Naive thymus-derived CD4-positive, alpha-beta T cell (primary cell): ENCODE measurements at regions not wholly inside any gene's neighbourhood (a gene's known extent, or its start where the extent isn't known, plus 50 kb on each side); places are given as distances from the start of the nearest gene placed in this dataset.
A peak's percentile ranks its signal among the peaks of the same experiment; 100 is the strongest.

Source experiments
- ATAC-seq: fragments of 150-1000 bp; cut with Tn5 transposase; 2 replicates; pipeline ENCODE4 v1.10.0; 2021; ENCODE audit warnings: mild to moderate bottlenecking, moderate library complexity
- CTCF ChIA-PET: fragments of 350-600 bp; sonication (Branson Sonifier 250); formaldehyde crosslinking; loops from one replicate; lab custom pipeline; 2021; ENCODE audit warnings: antibody characterized with exemption; lab: Charles Lee
- POLR2A ChIA-PET: fragments of 350-600 bp; sonication (Branson Sonifier 250); formaldehyde crosslinking; loops from one replicate; lab custom pipeline; 2021; ENCODE audit warnings: antibody characterized with exemption, inconsistent platforms; lab: Charles Lee
- DNase-seq, 9 donors: peaks; one replicate each; pipeline versions ENCODE4 v3.0.0 to v3.0.0-alpha.2; 2020 to 2022; ENCODE audit warnings: mixed read lengths in 1 of 9
- H3K27ac ChIP-seq: one replicate; pipeline ENCODE4 v1.7.0; 2013; ENCODE audit warnings: mild to moderate bottlenecking, low read depth, low read length, moderate library complexity
- H3K27me3 ChIP-seq, 2 donors: one replicate each; pipeline ENCODE4 v1.7.0; 2013; ENCODE audit warnings: low read length in 2 of 2, mild to moderate bottlenecking in 2 of 2, moderate library complexity in 2 of 2; ENCODE audit not compliant: control insufficient read depth in 2 of 2, insufficient read depth in 2 of 2
- H3K36me3 ChIP-seq, 3 experiments: 1 replicate in 2 of 3; 2 replicates in 1 of 3; pipeline ENCODE4 v1.7.0; 2013; ENCODE audit warnings: low read length in 3 of 3, mild to moderate bottlenecking in 3 of 3, moderate library complexity in 1 of 3; ENCODE audit not compliant: insufficient read depth in 3 of 3, control insufficient read depth in 2 of 3
- H3K4me1 ChIP-seq, 2 donors: one replicate each; pipeline ENCODE4 v1.7.0; 2013; ENCODE audit warnings: low read length in 2 of 2, mild to moderate bottlenecking in 2 of 2, moderate library complexity in 1 of 2; ENCODE audit not compliant: control insufficient read depth in 2 of 2, insufficient read depth in 2 of 2
- H3K4me3 ChIP-seq: 2 replicates; pipeline ENCODE4 v1.7.0; 2013; ENCODE audit warnings: mild to moderate bottlenecking, low read length
- H3K9me3 ChIP-seq, 3 experiments: 1 replicate in 2 of 3; 2 replicates in 1 of 3; pipeline ENCODE4 v1.7.0; 2013; ENCODE audit warnings: low read length in 3 of 3; ENCODE audit not compliant: control insufficient read depth in 2 of 3
- H3K27ac Mint-ChIP-seq, 9 donors: one replicate each; pipeline ENCODE4 v1.8.0; 2020 to 2022; ENCODE audit warnings: mixed read lengths in 9 of 9, mild to moderate bottlenecking in 8 of 9, moderate library complexity in 5 of 9, inconsistent platforms in 2 of 9
- H3K27me3 Mint-ChIP-seq, 5 donors: one replicate each; pipeline ENCODE4 v1.8.0; 2021 to 2022; ENCODE audit warnings: mixed read lengths in 5 of 5, mild to moderate bottlenecking in 1 of 5
- H3K36me3 Mint-ChIP-seq, 5 donors: one replicate each; pipeline ENCODE4 v1.8.0; 2020 to 2022; ENCODE audit warnings: mixed read lengths in 5 of 5, mild to moderate bottlenecking in 3 of 5, inconsistent platforms in 1 of 5
- H3K4me1 Mint-ChIP-seq, 7 donors: one replicate each; pipeline ENCODE4 v1.8.0; 2020 to 2022; ENCODE audit warnings: mixed read lengths in 7 of 7, mild to moderate bottlenecking in 3 of 7, inconsistent platforms in 1 of 7
- H3K4me3 Mint-ChIP-seq, 10 donors: one replicate each; pipeline ENCODE4 v1.8.0; 2020 to 2022; ENCODE audit warnings: mild to moderate bottlenecking in 10 of 10, mixed read lengths in 10 of 10, moderate library complexity in 6 of 10, inconsistent platforms in 2 of 10
- H3K9me3 Mint-ChIP-seq, 11 donors: one replicate each; pipeline ENCODE4 v1.8.0; 2020 to 2022; ENCODE audit warnings: mixed read lengths in 11 of 11, mild to moderate bottlenecking in 4 of 11, inconsistent platforms in 1 of 11, moderate library complexity in 1 of 11
- intact Hi-C, 2 donors: fragments of 100-400 bp; cut with micrococcal nuclease; formaldehyde crosslinking; loops; one replicate each; pipeline ENCODE4 v1.15.1; 2023

DNA sequence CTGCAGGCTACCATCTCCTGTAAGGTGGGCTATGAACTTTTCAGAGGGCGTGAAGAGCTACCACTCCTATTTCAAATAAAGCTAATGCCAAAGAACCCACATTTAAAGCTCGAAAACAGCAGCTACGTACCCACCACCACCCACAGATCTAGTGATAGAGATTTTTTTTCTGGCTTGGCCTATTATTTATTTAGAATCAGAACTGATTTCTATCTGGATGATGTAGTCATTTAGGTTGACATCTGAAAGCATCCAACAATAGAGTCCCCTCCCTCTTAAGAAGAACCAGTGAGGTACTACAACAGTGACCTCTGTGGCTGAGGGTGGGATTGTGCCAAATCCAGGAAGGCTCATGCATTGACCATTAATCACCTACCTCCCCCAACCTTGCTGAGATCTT, 113.8 kb upstream of the ADO start:
- no peaks in the 10 kb centered on the region for H3K9me3 ChIP-seq
- no peak overlapping the region for H3K27ac ChIP-seq
- no peak overlapping the region for H3K4me3 ChIP-seq
- Mint-ChIP-seq H3K36me3 (peaks cover 0 to 13% (median 9%) of the 10 kb centered on the region in 5 donors), H3K9me3 (peaks cover 0 to 18% (median 6%) of the 10 kb centered on the region in 11 donors), H3K4me3 (peak overlapping the region in 8 of 10 donors; percentile 33 to 74 (median 60)), H3K27me3 (peaks cover 0 to 2% (median 0%) of the 10 kb centered on the region in 5 donors), H3K4me1 (peaks cover 32 to 62% (median 47%) of the 10 kb centered on the region in 7 donors), H3K27ac (peak overlapping the region in 4 of 9 donors; percentile 38 to 82 (median 68))
- no peak for DNase-seq
- intact Hi-C loops: loop anchor here in 1 of 2 donors (5.0 kb wide), 2 partner anchors 42 to 127 kb away; partner anchors contain the start of gene EGR2
- H3K27me3 ChIP-seq: no peaks in the 10 kb centered on the region
- H3K4me1 ChIP-seq: peaks cover 33 to 46% of the 10 kb centered on the region in 2 donors
- H3K36me3 ChIP-seq: no peaks in the 10 kb centered on the region
- peak; percentile 48 for ATAC-seq
- POLR2A ChIA-PET: no interaction called here
- CTCF ChIA-PET: no interaction called here

DNA sequence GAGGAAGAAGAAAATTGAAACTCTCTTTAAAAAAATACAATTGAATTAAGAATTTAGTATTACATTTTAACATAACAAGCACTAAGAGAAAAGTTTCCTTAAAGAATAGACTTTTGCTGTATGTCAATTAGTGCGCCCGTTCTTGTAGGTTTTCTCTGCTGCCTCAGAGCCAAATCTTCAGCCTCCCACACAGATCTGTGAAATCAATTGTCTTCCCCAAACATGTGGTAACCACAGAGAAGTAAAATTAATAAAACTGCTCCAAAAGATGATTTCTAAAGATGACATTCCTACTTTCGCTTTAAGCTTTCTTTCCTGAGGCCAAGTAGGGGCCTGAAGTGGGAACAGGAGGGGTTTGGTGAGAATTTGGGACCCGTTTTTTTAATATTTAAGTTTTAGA, 113.2 kb upstream of the ADO start:
- Histone ChIP-seq H3K27me3 (no peaks in the 10 kb centered on the region), H3K4me1 (peaks cover 33 to 46% of the 10 kb centered on the region in 2 donors), H3K27ac (no peak overlapping the region), H3K9me3 (no peaks in the 10 kb centered on the region), H3K4me3 (no peak overlapping the region), H3K36me3 (no peaks in the 10 kb centered on the region)
- H3K4me1 Mint-ChIP-seq: peaks cover 32 to 63% (median 46%) of the 10 kb centered on the region in 7 donors
- POLR2A ChIA-PET: interaction anchor here (0.7 kb wide), 1 partner anchor 41 kb away, joined by 5 read pairs; no protein-coding TSS in a partner anchor
- intact Hi-C loops: loop anchor here in 1 of 2 donors (5.0 kb wide), 2 partner anchors 41 to 126 kb away; partner anchors contain the start of gene EGR2
- no peak for ATAC-seq
- no peak for DNase-seq
- peaks cover 0 to 11% (median 2%) of the 10 kb centered on the region in 11 donors for H3K9me3 Mint-ChIP-seq
- peak overlapping the region in 8 of 9 donors; percentile 38 to 83 (median 65) for H3K27ac Mint-ChIP-seq
- H3K27me3 Mint-ChIP-seq: peaks cover 0 to 2% (median 0%) of the 10 kb centered on the region in 5 donors
- H3K36me3 Mint-ChIP-seq: peaks cover 0 to 7% (median 5%) of the 10 kb centered on the region in 5 donors
- peak overlapping the region; percentile 13 to 79 (median 61) for H3K4me3 Mint-ChIP-seq
- CTCF ChIA-PET: interaction anchor here (0.6 to 0.7 kb wide), 2 partner anchors 73 to 890 kb away, joined by 3 to 5 read pairs; no protein-coding TSS in a partner anchor

- no peak overlapping the region for H3K4me3 ChIP-seq
- intact Hi-C loops: loop anchor here in 1 of 2 donors (5.0 kb wide), 2 partner anchors 40 to 125 kb away; partner anchors contain the start of gene EGR2
- H3K4me1 ChIP-seq: peaks cover 33 to 49% of the 10 kb centered on the region in 2 donors
- Mint-ChIP-seq H3K36me3 (peaks cover 0 to 5% (median 2%) of the 10 kb centered on the region in 5 donors), H3K4me1 (peaks cover 32 to 63% (median 43%) of the 10 kb centered on the region in 7 donors), H3K4me3 (peak overlapping the region in 5 of 10 donors; percentile 34 to 79 (median 61)), H3K27ac (peak overlapping the region in 6 of 9 donors; percentile 7 to 82 (median 62)), H3K9me3 (peaks cover 0 to 7% (median 1%) of the 10 kb centered on the region in 11 donors), H3K27me3 (peaks cover 0 to 2% (median 0%) of the 10 kb centered on the region in 5 donors)
- H3K27me3 ChIP-seq: no peaks in the 10 kb centered on the region
- ATAC-seq (no peak), DNase-seq (no peak)
- CTCF ChIA-PET: no interaction called here
- H3K36me3 ChIP-seq: no peaks in the 10 kb centered on the region
- POLR2A ChIA-PET: interaction anchor here (0.6 kb wide), 1 partner anchor 130 kb away, joined by 3 read pairs; no protein-coding TSS in a partner anchor
- no peaks in the 10 kb centered on the region for H3K9me3 ChIP-seq
- no peak overlapping the region for H3K27ac ChIP-seq
Observed at GRCh38 chr10:62692085-62692484, 112.4 kb upstream of the ADO start.

DNA sequence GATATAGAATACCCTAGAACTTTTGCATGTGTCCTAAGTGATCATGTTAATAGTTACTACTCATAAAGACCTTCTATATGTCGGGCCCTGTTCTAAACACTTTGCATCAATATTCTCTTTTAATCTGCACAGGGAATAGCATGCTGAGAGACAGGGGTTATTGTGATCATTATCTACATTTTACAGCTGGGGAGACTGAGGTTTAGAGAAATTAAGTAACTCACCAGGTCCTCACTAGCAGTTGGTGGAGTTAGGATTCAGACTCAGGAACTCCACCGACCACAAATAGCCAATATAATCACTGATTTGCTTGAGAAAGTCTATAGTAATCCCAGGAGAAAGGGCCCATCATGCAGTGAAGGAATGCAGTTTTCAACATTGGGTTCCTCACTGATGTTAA, 111.2 kb upstream of the ADO start:
- no peak overlapping the region for H3K4me3 Mint-ChIP-seq
- Histone ChIP-seq H3K27me3 (no peaks in the 10 kb centered on the region), H3K4me1 (peaks cover 33 to 50% of the 10 kb centered on the region in 2 donors), H3K27ac (no peak overlapping the region), H3K9me3 (no peaks in the 10 kb centered on the region), H3K4me3 (no peak overlapping the region), H3K36me3 (no peaks in the 10 kb centered on the region)
- no peak overlapping the region for H3K27ac Mint-ChIP-seq
- H3K9me3 Mint-ChIP-seq: peaks cover 0 to 5% (median 1%) of the 10 kb centered on the region in 11 donors
- ChIA-PET CTCF (no interaction called here), POLR2A (no interaction called here)
- H3K4me1 Mint-ChIP-seq: peaks cover 32 to 63% (median 39%) of the 10 kb centered on the region in 7 donors
- H3K36me3 Mint-ChIP-seq: peaks cover 0 to 4% (median 0%) of the 10 kb centered on the region in 5 donors
- ATAC-seq: no peak
- H3K27me3 Mint-ChIP-seq: peaks cover 0 to 2% (median 0%) of the 10 kb centered on the region in 5 donors
- intact Hi-C loops: loop anchor here in 1 of 2 donors (5.0 kb wide), 2 partner anchors 39 to 124 kb away; partner anchors contain the start of gene EGR2
- DNase-seq: no peak

DNA sequence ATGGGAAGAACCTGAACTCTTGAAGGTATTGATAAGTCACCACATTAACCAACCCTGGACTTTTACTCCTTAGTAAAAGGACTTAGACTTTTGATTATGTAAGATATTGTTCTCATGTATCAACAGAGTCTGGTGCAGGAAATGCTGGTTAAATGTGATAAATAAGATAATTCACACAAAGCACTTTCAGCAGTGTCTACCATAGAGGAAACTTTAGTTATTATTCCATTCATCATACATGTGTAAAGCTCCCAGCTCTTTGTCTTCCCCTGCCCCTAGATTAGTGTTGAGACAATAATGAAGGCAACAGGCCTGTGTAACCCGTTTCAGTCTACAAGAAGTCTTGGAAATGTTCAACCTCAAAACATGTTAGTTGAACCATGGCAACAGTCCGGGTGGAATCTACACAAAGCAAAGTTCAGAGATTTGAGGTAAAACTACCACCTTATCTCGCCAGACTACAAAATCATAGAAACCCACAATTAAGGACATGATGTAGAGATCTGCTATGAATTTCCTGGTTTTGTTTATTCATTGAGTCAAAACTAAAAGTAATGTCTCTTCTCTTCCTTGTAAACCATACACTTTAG, 109.9 kb upstream of the ADO start:
- Histone ChIP-seq H3K9me3 (peaks cover 0 to 6% (median 0%) of the 10 kb centered on the region in 3 experiments), H3K36me3 (no peaks in the 10 kb centered on the region), H3K4me1 (peaks cover 25 to 40% of the 10 kb centered on the region in 2 donors), H3K27me3 (no peaks in the 10 kb centered on the region), H3K4me3 (no peak overlapping the region), H3K27ac (no peak overlapping the region)
- DNase-seq: peak in 3 of 9 donors; percentile 2 to 24 (median 4)
- Mint-ChIP-seq H3K27ac (peak overlapping the region in 3 of 9 donors; percentile 5 to 53 (median 46)), H3K4me3 (no peak overlapping the region), H3K9me3 (peaks cover 0 to 18% (median 10%) of the 10 kb centered on the region in 11 donors), H3K27me3 (peaks cover 0 to 7% (median 0%) of the 10 kb centered on the region in 5 donors), H3K36me3 (peaks cover 0 to 9% (median 7%) of the 10 kb centered on the region in 5 donors), H3K4me1 (peaks cover 26 to 55% (median 30%) of the 10 kb centered on the region in 7 donors)
- ChIA-PET CTCF (no interaction called here), POLR2A (no interaction called here)
- peak; percentile 68 for ATAC-seq
- intact Hi-C loops: loop anchor here in 1 of 2 donors (5.0 kb wide), 2 partner anchors 38 to 123 kb away; partner anchors contain the start of gene EGR2

DNA sequence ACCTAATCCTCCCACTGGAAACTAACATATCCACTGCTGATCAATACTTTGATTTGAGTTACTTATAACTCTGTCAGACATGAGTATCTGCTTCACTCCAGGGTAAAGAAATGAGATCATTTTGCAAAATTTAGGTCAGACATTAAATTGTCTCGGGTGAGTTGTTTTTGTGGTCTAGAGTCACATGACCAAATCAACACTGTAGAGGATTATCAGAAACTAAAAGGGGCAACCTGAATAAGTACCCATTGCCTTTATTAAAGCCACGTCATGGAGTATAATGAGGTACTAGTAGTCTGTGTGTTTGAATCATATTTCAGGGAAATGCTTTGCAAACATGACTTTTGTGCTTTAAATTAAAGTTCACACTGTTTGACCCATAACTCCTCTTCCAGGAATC, 107.7 kb upstream of the ADO start:
- H3K4me3 Mint-ChIP-seq: no peak overlapping the region
- CTCF ChIA-PET: interaction anchor here (0.5 kb wide), 1 partner anchor 999 kb away, joined by 3 read pairs; no protein-coding TSS in a partner anchor

More for the DNA sequence above, 107.7 kb upstream of the ADO start:
- Histone ChIP-seq H3K4me1 (peaks cover 10 to 24% of the 10 kb centered on the region in 2 donors), H3K27me3 (no peaks in the 10 kb centered on the region), H3K36me3 (no peaks in the 10 kb centered on the region), H3K4me3 (no peak overlapping the region), H3K27ac (no peak overlapping the region), H3K9me3 (peaks cover 0 to 6% (median 0%) of the 10 kb centered on the region in 3 experiments)
- ATAC-seq: no peak
- H3K9me3 Mint-ChIP-seq: peaks cover 0 to 29% (median 21%) of the 10 kb centered on the region in 11 donors
- no peak for DNase-seq
- peaks cover 9 to 33% (median 14%) of the 10 kb centered on the region in 7 donors for H3K4me1 Mint-ChIP-seq
- POLR2A ChIA-PET: no interaction called here
- intact Hi-C loops: no loop called here
- H3K27ac Mint-ChIP-seq: no peak overlapping the region
- peaks cover 0 to 10% (median 7%) of the 10 kb centered on the region in 5 donors for H3K36me3 Mint-ChIP-seq
- H3K27me3 Mint-ChIP-seq: peaks cover 0 to 14% (median 0%) of the 10 kb centered on the region in 5 donors
